Dendritic cell treated with granulocyte-macrophage colony-stimulating factor and Interleukin-4, amounts not matched to agents 40 ng/mL and 50 ng/mL, for 4 days (primary cell): ENCODE measurements at regions not wholly inside any gene's neighbourhood (a gene's known extent, or its start where the extent isn't known, plus 50 kb on each side); places are given as distances from the start of the nearest gene placed in this dataset.
"Not testable (repeated sequence)": the region's sequence is repeated elsewhere in the genome, so short reads cannot be mapped to it uniquely, and the experiment has no call there.

Source experiments
- H3K27ac Mint-ChIP-seq: one replicate; pipeline ENCODE4 v1.8.0; 2022; ENCODE audit warnings: mild to moderate bottlenecking, mixed read lengths
- H3K27me3 Mint-ChIP-seq: one replicate; pipeline ENCODE4 v1.8.0; 2022; ENCODE audit warnings: mild to moderate bottlenecking, mixed read lengths
- H3K36me3 Mint-ChIP-seq: one replicate; pipeline ENCODE4 v1.8.0; 2022; ENCODE audit warnings: low read depth, mixed read lengths
- H3K4me1 Mint-ChIP-seq: one replicate; pipeline ENCODE4 v1.8.0; 2022; ENCODE audit warnings: low read depth, mixed read lengths
- H3K4me3 Mint-ChIP-seq: one replicate; pipeline ENCODE4 v1.8.0; 2022; ENCODE audit warnings: mild to moderate bottlenecking, moderate library complexity, mixed read lengths
- H3K9me3 Mint-ChIP-seq: one replicate; pipeline ENCODE4 v1.8.0; 2022; ENCODE audit warnings: mixed read lengths
- intact Hi-C: fragments of 100-400 bp; cut with micrococcal nuclease; formaldehyde crosslinking; loops from one replicate; pipeline ENCODE4 v1.15.0; 2022

DNA sequence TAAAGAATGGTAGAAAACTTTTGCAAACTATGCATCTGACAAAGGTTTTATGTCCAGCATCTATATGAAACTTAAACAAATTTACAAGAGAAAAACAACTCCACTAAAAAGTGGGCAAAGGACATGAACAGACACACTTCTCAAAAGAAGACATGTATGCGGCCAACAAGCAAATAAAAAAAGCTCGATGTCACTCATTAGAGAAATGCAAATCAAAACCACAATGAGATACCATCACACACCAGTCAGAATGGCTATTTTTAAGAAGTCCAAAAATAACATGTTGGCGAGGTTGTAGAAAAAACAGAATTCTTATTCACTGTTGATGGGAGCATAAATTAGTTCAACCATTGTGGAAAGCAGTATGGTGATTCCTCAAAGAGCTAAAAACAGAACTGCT lies 83.1 kb upstream of the IZUMO3 start:
- H3K4me3 Mint-ChIP-seq, H3K4me1 Mint-ChIP-seq, intact Hi-C loops, H3K27ac Mint-ChIP-seq, H3K36me3 Mint-ChIP-seq, H3K27me3 Mint-ChIP-seq: not testable (repeated sequence)
- peaks cover 11% of the 10 kb centered on the region for H3K9me3 Mint-ChIP-seq

DNA sequence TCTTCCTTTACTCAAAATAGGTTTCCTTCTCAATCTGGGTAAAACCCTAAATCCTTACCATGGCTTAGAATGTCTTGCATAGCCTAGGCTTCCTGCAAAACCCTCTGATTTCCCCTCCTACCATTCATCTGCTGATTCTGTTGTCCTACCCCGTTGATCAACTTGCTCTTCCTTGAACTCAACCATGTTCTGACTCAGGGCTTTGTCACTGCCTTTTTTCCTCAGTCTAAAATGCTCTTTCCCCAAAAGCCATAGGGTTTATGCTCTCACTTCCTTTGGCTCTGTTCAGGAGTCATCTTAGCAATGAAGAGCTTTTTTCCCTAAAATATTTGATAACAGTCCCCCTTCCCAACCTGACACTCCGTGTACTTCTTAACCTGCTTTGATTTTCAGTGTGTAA lies 79.4 kb upstream of the IZUMO3 start:
- Mint-ChIP-seq H3K9me3 (peaks cover 9% of the 10 kb centered on the region), H3K36me3 (no peaks in the 10 kb centered on the region), H3K4me1 (no peaks in the 10 kb centered on the region), H3K27me3 (no peaks in the 10 kb centered on the region), H3K4me3 (no peak overlapping the region), H3K27ac (no peak overlapping the region)
- intact Hi-C loops, result no loop called here

DNA sequence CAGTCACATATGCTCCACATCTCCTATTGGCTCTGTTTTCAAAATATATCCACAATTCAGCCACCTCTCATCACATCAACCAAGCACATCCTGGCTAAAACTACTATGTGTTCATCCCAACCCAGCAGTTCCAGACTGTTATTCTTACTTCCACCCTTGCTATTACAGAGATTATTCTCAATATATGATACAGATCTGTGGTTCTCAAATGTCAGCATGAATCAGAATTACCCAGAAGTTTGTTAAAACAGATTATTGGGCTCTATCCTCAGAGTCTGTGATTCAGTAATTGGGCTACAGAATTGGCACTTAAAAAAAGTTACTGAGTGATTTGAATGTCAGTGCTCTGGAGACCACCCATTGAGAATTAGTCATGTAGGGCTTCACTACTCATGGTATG lies 78.8 kb upstream of the IZUMO3 start:
- Mint-ChIP-seq H3K9me3 (peaks cover 9% of the 10 kb centered on the region), H3K4me1 (no peaks in the 10 kb centered on the region), H3K4me3 (no peak overlapping the region), H3K27ac (no peak overlapping the region), H3K36me3 (no peaks in the 10 kb centered on the region), H3K27me3 (no peaks in the 10 kb centered on the region)
- intact Hi-C loops, result no loop called here

DNA sequence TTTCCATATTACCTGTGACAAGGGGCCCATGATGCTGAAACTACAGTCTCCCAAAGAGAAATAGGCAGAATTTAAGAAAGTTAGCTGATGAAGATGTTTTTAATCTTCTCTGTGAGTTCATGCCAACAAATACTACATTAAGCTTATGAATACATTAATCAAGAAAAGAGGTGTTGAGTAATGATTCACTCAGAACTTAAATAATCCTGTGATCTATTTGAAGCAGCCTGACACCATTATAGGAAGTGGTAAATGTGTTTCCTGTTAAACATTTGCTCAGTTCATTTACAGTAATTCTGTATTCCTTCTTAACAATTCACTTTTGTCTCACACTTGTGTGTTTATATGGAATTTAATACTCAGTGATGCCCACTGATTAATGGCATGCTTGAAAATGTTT lies 75.0 kb upstream of the IZUMO3 start:
- Mint-ChIP-seq H3K27me3 (no peaks in the 10 kb centered on the region), H3K36me3 (no peaks in the 10 kb centered on the region), H3K4me1 (no peaks in the 10 kb centered on the region), H3K9me3 (peaks cover 9% of the 10 kb centered on the region), H3K4me3 (no peak overlapping the region), H3K27ac (no peak overlapping the region)
- intact Hi-C loops, result no loop called here

DNA sequence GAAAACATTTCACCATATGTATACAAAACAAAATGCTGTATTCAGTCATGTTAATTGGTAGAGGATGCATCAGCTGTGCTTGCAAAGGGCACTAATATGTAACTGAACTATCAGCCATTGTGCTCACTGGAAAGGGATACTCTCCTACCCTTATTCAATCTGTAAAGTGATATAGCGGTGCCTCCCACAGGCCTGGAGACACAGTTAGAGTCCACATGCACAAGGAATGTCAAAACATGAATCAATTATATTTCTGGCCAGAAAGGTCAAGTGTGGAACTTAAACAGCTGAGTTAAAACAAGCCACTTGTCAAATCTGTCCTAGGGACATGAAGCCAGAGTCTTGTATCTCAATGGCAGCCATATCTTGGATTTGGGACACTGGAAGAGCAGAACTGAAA lies 71.2 kb upstream of the IZUMO3 start:
- Mint-ChIP-seq H3K4me1 (no peaks in the 10 kb centered on the region), H3K27ac (no peak overlapping the region), H3K9me3 (no peaks in the 10 kb centered on the region), H3K27me3 (no peaks in the 10 kb centered on the region), H3K4me3 (no peak overlapping the region), H3K36me3 (no peaks in the 10 kb centered on the region)
- intact Hi-C loops, result no loop called here

DNA sequence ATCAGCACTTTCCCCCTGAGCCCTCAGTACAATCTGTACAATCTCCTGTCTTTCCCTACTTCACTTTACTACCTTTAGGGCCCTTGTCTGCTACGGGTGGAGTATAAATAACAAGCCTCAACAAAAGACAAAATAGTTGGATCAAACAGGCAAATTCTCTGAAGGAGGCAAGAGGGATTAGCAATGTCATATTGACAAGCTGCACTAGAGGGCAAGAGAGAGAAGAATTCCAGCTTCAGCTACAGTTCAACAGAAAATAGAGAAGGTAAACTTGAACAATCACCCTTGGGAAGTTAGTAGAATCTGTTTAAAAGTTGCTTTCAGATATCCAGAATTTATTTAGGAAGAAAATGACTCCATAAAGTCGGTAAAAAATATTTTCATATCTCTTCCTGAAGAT lies 68.4 kb upstream of the IZUMO3 start:
- H3K27ac Mint-ChIP-seq, result no peak overlapping the region
- no peaks in the 10 kb centered on the region for H3K9me3 Mint-ChIP-seq
- no peaks in the 10 kb centered on the region for H3K36me3 Mint-ChIP-seq
- H3K4me1 Mint-ChIP-seq, result no peaks in the 10 kb centered on the region
- H3K27me3 Mint-ChIP-seq, result no peaks in the 10 kb centered on the region
- H3K4me3 Mint-ChIP-seq, result no peak overlapping the region
- intact Hi-C loops, result no loop called here

DNA sequence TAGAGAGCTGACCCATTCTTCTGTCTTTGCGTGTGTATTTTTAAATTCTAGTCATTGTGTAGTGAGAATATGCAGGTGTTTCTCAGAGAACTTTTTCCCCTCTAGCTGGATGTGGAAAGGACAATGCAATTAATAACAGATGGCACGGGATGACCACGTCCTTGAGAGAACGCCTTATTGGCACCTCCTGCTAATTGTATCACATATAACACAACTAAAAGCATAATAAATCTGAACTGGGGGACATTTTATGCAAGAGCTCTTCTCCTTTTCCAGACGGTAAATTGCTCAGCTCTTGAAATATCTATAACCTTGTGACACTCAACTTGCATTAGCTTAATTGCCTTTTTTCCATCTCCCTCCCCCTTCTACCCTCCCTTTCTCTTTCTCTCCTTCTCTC lies 62.9 kb upstream of the IZUMO3 start:
- intact Hi-C loops, result no loop called here
- no peak overlapping the region for H3K4me3 Mint-ChIP-seq
- no peaks in the 10 kb centered on the region for H3K4me1 Mint-ChIP-seq
- H3K27ac Mint-ChIP-seq, result no peak overlapping the region
- H3K27me3 Mint-ChIP-seq, result no peaks in the 10 kb centered on the region
- no peaks in the 10 kb centered on the region for H3K9me3 Mint-ChIP-seq
- no peaks in the 10 kb centered on the region for H3K36me3 Mint-ChIP-seq

DNA sequence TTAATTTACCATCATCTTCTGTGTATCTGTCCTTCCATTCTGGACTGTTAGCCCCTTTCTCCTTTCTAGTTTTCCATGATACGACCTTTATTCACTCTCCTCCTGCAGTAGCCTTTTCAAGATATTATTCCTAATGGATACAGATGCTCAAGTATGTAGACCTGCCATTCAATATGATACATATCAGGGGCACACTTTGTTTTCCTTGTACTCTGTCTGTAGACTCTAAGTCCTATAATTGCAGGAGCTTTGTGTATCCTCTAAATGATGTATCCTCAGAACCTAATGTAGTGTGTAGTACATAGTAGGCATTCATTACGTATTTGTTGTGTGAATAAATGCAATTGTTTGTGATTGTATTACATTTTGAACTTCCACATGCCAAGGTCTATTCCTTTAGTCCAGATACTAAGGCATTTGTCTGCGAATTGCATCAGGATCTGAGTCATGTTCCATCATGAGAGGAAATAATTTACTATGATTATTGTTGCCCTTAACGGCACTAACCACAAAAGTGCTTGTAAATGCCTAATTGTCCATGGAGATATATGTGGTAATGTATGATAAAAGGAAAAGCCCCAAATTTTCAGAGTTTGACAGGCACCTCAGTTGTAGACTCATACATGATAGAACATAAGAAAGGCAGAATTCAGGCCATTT lies 57.1 kb upstream of the IZUMO3 start:
- Mint-ChIP-seq H3K4me1 (no peaks in the 10 kb centered on the region), H3K27me3 (no peaks in the 10 kb centered on the region)
- intact Hi-C loops, result no loop called here

More for the DNA sequence above, 57.1 kb upstream of the IZUMO3 start:
- Mint-ChIP-seq H3K9me3 (peaks cover 10% of the 10 kb centered on the region), H3K36me3 (no peaks in the 10 kb centered on the region), H3K27ac (no peak overlapping the region), H3K4me3 (no peak overlapping the region)
